Breast epithelium (tissue), 3 donors: ENCODE measurements at regions not wholly inside any gene's neighbourhood (a gene's known extent, or its start where the extent isn't known, plus 50 kb on each side); places are given as distances from the start of the nearest gene placed in this dataset.

Experiments used
- POLR2A ChIP-seq: fragments of 450-650 bp; IDR thresholded peaks from one replicate; pipeline ENCODE4 v1.6.1; 2016; ENCODE audit warnings: antibody characterized with exemption, mild to moderate bottlenecking, moderate library complexity
- POLR2AphosphoS5 ChIP-seq, 3 donors: sonication (generic); formaldehyde crosslinking; IDR thresholded peaks; one replicate each; pipeline ENCODE4 v1.6.1; 2017; ENCODE audit warnings: antibody characterized with exemption in 3 of 3
- TF ChIP-seq, protein P1 (sequence below), 3 donors: fragments of 450-650 bp; IDR thresholded peaks; one replicate each; pipeline ENCODE4 v1.5.1; 2016 to 2017; ENCODE audit warnings: antibody characterized with exemption in 3 of 3, mild to moderate bottlenecking in 3 of 3, moderate library complexity in 3 of 3

DNA sequence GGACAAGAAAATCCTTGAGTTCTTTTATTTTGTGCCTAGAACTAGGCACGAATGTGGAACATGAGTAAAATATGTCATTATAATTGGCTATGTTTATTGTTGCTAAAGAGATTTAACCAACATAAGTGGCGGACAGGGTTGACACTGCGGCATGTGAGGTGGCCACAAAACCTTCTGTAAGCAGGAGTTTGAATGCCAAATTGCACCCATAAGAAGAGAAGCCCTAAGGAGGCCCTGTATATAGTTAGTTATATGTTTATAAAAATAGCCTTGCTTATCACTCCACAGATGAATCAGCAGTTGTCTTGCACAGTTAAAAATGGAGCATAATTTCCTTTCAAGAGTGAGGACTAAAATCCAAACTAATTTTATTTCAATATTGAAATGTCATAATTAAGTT is 336.1 kb downstream of the GBA3 start:
- TF ChIP-seq POLR2A (no peak), POLR2AphosphoS5 (IDR thresholded peaks at IDR 0.05) (no peak)
- TF ChIP-seq, protein P1, sequence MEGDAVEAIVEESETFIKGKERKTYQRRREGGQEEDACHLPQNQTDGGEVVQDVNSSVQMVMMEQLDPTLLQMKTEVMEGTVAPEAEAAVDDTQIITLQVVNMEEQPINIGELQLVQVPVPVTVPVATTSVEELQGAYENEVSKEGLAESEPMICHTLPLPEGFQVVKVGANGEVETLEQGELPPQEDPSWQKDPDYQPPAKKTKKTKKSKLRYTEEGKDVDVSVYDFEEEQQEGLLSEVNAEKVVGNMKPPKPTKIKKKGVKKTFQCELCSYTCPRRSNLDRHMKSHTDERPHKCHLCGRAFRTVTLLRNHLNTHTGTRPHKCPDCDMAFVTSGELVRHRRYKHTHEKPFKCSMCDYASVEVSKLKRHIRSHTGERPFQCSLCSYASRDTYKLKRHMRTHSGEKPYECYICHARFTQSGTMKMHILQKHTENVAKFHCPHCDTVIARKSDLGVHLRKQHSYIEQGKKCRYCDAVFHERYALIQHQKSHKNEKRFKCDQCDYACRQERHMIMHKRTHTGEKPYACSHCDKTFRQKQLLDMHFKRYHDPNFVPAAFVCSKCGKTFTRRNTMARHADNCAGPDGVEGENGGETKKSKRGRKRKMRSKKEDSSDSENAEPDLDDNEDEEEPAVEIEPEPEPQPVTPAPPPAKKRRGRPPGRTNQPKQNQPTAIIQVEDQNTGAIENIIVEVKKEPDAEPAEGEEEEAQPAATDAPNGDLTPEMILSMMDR (IDR thresholded peaks at IDR 0.05), result no peak
